ENCODE measurements at regions not wholly inside any gene's neighbourhood (a gene's known extent, or its start where the extent isn't known, plus 50 kb on each side); places are given as distances from the start of the nearest gene placed in this dataset.
"Not testable (repeated sequence)": the region's sequence is repeated elsewhere in the genome, so short reads cannot be mapped to it uniquely, and the experiment has no call there.

DNA sequence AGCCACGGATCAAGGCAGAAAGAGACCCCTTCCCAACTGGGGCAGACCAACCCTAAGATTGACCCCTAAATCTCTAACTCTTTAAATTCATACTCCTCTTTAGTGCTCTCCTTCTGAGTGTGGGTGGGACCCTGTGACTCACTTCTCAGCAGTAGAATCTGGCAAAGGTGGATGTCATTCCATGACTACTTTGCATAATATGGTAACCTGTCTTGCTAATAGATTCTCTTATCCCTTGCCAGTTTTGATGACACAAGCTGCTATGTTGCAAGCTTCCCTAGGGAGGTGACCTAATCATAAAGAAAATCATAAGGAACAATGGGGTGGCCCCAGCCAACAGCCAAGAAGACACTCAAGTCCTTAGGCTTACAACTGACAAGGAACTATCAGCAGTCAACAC, 155.4 kb upstream of the VWC2 start:
- no peak for FAIRE-seq

DNA sequence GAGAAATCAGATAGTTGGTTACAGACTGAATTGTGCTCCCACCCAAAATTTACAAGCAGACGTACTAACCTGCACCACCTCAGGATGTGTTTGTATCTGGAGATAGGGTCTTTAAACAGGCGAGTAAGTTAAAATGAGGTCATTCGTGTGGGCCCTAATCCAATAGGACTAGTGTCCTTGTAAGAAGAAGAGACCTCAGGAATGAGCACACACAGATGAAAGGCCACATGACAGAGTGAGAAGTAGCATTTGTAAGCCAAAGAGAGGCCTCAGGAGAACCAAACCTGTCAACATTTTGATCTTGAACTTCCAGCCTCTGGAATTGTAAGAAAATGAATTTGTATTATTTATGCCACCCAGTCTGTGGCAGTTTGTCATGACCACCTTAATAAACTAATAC, 149.5 kb upstream of the VWC2 start:
- no peak for FAIRE-seq

DNA sequence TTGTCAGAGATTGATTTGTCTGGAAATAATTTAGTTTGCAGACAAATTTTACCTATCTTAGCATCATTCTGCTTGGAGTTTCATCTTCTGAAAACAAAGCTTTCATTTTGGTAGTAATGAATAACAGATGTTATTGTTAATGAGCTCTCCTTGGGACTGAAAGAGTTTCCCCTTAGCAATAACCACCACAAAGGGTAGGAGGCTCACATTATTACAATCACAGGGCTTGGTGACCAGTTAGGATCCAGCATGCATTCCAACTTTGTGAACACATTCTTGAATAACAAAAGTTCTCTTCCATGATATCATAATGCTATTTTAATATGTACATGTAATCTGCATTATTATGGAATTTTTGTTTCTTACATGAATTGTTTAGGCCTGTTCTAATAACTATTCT, 148.8 kb upstream of the VWC2 start:
- no peak for FAIRE-seq

DNA sequence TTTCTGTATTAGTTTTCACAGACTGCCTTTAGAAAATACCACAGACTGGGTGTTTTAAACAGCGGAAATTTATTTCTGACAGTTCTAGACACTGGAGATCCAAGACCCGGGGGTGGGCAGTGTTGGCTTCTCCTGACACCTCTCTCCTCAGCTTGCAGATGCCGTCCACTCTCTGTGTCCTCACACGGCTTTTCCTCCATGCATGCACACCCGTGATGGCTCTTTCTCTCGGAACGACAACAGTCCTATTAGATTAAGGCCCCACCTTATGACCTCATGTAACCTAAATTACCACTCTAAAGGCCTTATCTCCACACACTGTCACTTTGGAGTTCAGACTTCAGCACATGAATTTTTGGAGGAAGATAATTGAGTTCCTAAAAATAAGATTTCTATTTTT, 142.9 kb upstream of the VWC2 start:
- FAIRE-seq: no peak

DNA sequence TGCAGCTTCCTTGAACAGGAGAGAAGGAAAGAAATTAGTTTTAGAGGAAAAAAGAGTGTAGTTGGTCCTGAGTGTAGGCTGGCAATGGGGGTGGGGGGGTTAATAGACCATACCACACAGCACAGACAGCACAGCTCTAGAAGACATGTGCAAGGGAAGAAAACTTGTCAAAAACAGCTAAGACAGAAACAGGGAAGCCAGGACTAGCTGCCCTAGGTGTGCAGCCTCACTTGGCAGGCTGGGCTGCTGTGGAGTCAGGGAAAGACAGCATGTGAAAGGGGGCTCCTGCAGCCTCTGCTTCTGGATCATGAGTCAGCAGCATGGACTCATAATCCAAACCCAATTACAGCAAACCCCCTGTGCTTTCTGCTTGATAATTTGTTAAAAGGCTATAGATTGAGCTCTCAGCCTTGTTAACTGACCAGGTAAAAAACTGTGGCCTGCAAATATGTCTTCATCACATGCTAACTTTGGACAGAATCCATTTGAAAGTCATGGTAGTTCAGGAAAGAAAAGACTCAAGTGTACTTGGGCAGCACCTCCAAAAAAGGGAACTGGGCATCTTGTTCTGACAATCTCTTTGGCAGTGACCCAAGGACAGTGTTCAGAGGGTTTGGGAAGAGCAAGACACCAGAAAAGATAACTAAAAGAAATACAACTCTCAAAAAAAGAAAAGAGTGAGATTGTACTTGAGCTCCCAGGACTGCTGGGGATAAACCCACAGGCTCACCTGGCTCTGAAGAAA, 142.2 kb upstream of the VWC2 start:
- no peak for FAIRE-seq

DNA sequence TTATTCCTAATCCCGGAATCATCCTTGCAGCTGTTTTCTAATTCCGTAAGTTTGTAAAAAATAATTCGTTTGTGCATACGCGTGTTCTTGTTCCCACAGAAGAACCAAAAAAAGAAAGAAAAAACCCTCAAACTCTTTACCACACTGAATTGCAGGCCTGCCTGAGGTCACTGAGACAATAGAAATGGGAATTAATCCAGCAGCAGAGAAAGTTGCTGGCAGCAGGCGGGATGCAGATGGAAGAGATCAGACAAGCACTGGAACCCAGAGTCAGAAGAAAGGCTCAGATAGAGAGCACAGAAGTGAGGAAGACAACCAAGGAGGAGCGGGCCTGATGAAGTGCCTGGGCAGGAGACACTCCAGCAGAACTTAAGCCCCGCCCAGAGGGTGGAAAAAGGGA, 141.5 kb upstream of the VWC2 start:
- FAIRE-seq: no peak

DNA sequence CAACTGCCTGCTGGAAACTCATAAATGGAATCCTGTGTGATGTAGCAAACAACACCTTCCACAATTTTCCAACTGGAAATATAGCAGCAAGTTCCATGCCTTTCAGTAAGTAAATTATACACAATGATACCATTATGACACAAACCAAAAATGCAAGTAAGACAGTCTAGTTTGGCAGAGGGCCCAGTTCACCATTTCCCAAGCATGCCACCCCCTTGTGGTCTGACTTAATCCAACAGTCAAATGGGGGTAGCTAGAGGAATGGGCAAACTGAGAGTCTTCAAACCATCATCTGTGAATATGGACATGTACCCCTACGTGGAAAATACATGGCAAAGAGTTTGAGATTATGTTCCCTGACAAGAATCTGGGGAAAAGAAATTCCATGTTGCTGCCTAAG, 137.6 kb upstream of the VWC2 start:
- no peak for FAIRE-seq

DNA sequence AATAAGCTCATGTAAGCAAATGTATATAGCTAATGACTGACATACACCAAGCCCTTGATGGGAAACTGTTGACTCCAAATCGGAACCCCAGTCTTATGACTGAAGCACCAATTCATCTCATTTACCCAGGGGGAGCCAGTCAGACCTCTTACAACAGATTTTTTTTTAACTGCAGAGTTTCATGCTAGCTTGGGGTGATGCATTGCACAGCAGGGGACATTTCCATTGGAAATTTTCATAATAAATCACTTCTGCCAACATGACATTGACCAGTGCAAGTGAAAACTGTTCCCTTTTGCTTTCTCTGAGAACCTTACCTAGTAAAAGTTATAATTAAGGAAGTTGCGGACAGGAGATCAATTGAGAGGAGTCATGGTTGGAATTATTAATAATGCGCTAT, 137.0 kb upstream of the VWC2 start:
- FAIRE-seq: no peak

DNA sequence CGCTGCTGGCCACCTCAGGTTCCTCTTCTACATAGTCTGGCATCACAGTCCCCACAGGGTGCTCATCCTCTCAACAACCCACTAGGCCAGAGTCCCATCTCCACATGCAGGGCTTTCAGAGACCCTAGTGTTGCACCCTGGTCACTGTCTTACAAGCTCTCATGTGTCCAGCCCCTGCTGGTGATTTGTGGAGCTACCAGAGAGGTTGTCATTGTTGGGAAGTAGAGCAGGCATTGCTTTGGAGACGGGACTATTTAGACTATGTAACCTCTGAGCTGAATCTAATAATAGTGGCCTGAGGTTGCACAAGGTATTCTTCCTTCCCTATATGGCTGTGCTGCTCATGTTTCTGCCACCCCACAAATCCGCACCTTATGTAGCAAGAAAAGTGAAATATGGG, 135.3 kb upstream of the VWC2 start:
- no peak for FAIRE-seq

DNA sequence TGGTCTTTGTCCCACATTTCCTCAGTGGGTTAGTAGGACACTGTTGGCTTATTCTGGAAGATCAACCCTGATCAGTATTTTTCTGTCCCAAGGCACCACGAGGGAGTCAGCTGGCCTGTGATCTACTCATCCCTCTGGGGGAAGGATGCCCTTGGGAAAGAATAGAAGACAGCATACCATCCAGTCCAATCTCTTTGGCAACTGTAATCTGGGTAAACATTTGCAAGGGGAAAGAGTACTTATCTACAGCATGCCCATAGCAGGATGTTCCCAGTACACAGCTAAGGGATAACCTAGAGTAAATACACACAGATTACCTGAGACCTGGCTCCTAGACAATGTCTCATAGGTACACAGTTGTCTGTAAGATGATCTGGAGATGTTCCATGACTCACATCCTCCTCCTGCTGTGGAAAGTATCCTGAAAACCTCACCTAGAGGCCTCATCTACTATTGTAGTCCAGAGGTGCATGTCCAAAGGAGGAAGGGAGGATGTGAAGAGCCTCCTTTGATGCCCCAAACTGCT, 134.3 kb upstream of the VWC2 start:
- no peak for FAIRE-seq

DNA sequence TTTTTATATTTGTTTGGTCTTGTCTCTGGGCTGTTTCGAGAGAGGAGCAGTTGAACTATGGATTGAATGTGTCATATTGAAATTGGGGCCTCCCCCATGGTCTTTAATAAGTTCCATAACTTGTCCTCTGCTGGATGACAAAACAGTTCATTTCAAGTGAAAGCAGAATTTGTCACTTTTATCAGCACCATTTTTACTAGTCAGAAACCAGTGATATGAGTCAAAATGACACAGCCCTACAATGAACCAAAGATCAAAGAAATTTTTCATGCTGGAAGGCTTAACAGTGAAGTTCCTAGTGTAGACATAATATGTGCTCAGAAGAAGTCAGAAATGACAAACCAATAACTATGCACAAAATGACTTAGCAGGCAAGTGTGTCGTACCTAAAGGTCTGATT, 133.6 kb upstream of the VWC2 start:
- FAIRE-seq: no peak

DNA sequence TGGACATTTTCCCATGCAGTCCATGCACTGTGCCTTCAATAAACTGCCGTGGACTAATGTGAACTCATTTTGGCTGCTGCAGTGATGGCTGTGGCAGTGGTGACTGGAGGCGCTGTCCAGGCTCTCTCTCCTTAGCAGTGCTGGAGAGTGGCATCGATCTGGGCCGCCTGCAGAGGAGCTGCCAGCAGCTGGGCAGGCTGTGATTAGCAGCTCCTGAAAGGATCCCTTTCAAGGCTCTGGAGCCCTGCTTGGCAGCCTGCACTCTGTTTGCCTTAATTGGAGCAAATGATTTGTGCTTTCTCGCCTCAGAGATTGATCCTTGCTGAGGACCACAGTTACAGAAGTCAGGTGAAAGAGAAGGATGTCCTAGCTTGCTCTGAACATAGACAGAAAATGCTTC, 130.1 kb upstream of the VWC2 start:
- no peak for FAIRE-seq

DNA sequence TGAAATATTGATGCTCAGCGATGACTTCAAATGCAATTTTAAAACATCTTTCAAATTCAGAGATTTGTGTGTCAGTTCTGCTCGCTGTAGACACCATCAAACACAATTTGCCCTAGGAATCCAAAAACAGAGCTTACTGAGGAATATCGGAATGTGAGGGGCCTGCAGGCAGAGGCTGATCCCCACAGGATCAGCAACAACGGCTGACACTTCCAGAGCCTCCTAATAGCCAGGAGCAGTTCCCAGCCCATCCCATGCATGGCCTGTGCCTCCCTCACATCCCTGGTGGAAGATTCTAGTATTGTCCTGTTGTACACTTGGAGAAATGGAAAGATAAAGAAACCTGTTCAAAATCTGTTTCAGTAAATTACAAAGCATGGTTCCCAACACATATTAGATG, 129.7 kb upstream of the VWC2 start:
- no peak for FAIRE-seq

DNA sequence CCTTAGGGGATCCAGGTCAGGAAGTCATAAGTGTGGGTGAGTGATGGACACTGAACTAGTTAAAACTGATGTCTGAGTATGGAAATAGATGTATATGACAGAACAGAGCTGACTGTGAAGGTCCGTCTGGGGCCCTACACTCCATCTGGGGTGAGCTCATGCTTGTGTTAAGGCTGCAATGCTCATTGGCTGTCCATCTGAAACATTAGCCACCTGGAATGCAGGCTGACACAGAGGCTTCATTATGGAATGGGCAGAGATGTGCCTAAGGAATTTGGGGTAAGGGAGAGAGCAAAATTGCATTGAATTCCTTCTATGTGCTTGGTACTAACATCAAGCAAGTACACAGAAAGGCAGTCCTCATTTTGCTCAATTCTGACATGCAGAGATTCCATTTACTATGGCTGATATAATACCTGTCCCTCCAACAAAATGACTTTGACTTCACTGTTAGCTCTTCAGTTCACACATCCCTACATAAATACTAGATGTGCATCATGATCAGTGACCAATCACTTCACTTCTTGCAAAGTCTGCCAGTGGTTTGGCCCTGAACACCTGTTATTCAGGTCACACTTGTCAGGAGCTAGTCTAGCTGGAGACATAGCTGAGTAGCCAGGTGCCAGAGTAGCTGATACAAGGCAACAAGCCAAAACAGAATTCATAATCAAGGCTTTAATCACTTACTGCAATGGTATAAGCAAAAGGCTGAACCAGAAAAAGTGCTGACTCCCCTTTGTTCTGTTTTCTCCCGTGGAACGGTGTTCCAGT, 128.9 kb upstream of the VWC2 start:
- FAIRE-seq: no peak

DNA sequence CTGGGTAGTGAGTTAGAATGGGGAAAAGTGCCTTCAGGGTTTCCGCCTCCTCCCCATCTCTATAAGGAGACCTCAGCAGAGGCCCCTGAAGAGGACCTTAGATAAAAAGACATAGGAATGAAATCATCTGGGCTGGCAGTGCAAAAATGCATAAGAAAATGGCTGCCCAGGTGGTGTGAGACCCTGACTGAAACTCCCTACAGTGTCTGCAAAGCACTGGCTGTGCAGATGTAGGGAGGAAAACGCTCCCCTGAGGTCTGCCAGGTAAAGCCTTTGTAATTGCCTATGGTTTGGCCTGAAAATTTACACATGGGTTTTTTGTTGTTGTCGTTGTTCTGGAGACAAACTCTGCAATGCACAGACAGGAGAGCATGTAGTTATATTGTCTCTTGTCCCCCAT, 128.1 kb upstream of the VWC2 start:
- no peak for FAIRE-seq

DNA sequence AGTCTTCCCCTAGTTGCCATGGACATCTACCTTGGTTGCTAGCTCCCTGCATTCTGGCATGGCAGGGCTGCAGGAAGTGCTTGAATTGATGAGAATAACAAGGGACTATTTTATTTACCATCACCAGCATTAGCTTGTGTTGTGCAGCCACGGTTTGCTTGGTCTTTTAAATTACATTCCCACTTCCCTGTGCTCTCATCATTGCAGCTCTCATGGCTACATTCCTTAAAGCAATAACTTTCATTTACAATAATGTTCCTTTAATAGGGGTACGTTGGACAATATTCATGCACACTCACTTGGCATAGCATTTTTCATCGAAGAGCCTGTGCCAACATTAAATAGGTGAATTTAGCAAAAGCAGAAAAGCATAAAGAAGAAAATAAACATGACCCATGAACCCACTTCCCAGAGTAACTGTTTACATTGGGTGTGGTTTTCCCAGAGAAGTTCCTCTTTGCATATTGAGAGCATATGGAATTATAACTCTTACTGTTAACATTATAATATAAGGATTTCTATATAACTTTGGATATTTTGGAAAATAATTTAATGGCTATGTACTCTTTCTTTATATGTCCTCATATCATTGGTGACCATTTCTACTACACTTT, 113.2 kb upstream of the VWC2 start:
- peak; percentile 41 for FAIRE-seq

DNA sequence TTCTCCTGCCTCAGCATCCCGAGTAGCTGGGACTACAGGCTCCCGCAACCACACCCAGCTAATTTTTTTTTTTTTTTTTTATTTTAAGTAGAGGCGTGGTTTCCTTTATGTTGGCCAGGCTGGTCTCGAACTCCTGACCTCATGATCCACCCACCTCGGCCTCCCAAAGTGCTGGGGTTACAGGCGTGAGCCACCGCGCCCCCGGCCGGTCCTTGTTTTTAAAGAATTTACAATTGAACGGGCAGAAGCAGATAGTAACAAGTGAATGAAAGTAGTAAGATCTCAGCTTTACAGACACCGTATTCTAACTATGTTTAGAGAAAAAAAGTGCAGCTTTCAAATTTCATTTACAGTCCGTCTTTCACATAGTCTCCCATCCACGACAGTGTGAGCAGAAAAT, 112.5 kb upstream of the VWC2 start:
- no peak for FAIRE-seq

DNA sequence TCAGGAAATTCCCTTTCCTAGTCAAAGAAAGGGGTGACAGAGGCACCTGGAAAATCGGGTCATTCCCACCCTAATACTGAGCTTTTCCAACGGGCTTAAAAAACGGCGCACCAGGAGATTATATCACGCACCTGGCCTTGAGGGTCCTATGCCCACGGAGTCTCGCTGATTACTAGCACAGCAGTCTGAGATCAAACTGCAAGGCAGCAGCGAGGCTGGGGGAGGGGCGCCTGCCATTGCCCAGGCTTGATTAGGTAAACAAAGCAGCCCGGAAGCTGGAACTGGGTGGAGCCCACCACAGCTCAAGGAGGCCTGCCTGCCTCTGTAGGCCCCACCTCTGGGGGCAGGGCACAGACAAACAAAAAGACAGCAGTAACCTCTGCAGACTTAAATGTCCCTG, 107.5 kb upstream of the VWC2 start:
- FAIRE-seq: not testable (repeated sequence)

DNA sequence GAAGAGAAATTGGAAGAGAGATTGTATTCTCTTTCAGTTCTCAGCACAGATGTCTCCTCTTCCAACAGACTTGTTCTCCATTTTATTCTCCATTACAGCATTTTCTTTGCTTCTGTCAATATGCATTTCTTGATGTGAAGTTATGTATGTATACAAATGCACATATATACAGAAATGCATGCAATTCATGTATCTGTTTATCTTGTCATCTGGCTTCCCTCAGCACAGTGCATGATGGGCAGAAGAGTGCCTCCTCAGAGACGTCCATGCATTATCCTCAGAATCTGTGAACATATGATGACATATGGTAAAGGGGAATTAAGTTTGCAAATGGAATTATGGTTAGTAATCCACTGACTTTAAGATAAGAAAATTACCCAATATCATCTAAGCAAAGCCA, 106.7 kb upstream of the VWC2 start:
- FAIRE-seq: no peak

DNA sequence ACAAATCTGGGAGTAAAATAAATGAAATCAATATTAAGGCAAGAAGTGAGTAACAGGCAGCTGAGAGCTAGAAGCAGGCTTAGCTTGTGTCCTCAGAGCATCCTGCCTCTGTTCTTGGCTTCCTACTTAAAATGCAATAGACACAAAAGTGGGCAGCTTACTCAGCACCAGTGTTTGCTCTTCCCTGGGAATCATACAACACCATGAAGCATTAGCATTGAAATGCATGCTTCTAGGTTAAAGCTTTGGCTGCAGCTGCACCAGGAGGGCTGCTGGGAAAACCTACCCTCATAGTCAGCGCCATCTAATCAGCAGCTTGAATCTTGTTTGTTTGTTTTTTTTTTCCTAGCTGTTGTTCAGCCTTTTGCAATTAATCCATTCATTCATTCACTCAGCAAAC, 104.2 kb upstream of the VWC2 start:
- FAIRE-seq: no peak

DNA sequence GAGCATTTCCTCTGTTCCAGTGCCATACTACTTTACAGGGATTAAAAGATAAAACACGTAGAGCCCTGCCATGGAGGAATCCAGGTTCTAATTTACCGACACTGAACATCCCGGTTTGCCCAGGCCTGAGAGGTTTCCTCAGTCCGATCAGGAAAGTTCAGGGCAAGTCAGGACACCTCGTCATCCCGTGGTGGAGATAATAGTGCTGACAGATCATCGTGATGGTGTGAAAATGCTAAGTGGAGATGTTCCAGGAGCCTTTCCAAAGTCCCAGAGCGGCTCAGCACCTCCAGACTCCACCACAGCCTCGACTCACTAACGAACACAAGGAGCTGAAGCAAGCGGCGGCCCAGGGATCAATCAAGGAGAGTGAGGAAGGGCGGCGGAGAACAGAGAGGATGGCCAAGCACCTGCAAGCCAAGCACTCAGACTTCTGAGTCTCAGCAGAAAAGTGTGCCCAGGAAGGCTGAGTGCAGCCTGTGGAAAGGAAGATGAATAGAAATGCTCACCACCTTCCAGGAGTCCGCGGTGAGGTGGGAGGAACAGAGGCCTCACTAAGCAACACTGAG, 103.7 kb upstream of the VWC2 start:
- FAIRE-seq: no peak

DNA sequence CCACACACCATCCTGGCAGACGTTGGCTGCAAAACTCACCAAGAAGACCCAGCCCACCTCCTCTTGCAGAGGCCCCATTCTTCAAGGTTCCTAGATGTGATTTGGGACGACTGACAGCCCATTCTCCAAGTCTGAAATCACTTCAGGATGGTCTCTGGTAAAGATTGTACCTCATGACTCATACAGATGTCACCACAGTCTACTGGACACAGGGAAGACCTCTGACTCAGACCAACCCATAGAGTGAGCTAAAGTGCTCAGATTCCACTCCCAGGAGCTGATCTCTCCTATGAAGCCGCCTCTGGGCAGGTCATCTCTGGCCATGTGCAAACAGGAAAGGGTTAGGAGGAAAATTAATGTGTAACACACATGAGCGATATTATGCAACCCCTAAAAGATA, 102.4 kb upstream of the VWC2 start:
- FAIRE-seq: no peak

DNA sequence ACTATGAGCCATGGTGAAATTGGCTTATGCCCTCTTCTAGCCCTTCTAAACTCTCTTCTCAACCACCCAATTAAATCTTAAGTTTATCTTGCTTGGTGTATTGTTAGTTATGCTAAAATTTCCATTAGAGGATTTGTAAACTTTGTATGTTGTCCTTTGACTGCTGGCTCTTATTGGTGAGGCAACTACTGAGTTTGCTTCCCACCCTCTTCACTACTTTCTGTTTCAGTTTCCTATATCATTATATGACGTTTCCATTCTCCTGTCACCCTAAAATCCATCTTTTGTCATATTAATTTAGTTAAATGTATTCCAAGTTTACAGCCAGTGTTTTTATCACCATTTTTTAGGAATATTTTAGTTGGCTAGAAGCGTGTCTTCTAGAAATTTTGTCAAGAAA, 80.9 kb upstream of the VWC2 start:
- FAIRE-seq: no peak

DNA sequence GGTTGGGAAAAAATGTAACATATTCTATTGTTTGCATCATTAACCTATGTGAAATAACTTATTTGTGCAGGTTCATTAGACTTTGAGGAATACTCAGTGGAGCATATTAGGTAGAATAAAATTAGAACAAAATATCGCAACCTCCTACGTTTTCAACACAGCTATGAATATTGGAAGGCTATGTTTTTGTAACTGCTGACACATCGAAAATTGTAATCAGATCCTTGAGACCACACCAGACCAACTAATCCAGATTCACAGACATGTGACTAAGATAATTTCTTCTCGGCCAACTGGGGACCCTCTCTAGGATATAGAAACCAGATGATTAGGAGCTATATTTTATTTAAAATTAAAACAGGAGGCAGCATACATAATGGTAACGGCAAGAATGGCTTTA, 77.5 kb upstream of the VWC2 start:
- no peak for FAIRE-seq
